H1 (cell line): ENCODE measurements at regions not wholly inside any gene's neighbourhood (a gene's known extent, or its start where the extent isn't known, plus 50 kb on each side); places are given as distances from the start of the nearest gene placed in this dataset.

Experiments used
- CTCF ChIA-PET: fragments of 300-600 bp; sonication (Branson Sonifier 250); formaldehyde crosslinking; loops from one replicate; lab custom pipeline; 2021; ENCODE audit not compliant: partially characterized antibody; lab: Charles Lee
- POLR2A ChIA-PET: fragments of 300-600 bp; sonication (Branson Sonifier 250); formaldehyde crosslinking; loops from one replicate; lab custom pipeline; 2021; ENCODE audit warnings: inconsistent platforms; ENCODE audit not compliant: partially characterized antibody; lab: Charles Lee
- DNase-seq, 2 experiments: peaks; one replicate each; pipeline versions ENCODE4 v3.0.0 to v3.0.0-alpha.2; 2010 to 2022; ENCODE audit warnings: low spot score in 2 of 2, low read depth in 1 of 2, mixed read lengths in 1 of 2
- FAIRE-seq: peaks from 2 replicates; lab custom pipeline; 2011; peaks lifted over from hg19 to GRCh38; lab: Jason Lieb, UNC
- H2AFZ ChIP-seq: 2 replicates; pipeline ENCODE4 v1.8.1; 2012; ENCODE audit warnings: low read length, inconsistent platforms
- H2AK5ac ChIP-seq: 2 replicates; pipeline ENCODE4 v1.6.1; 2013; ENCODE audit warnings: low read depth, low read length
- H2BK120ac ChIP-seq: replicated peaks from 2 replicates; pipeline ENCODE3; 2013; ENCODE audit warnings: low read depth, low read length, inconsistent platforms
- H2BK12ac ChIP-seq: 2 replicates; pipeline ENCODE4 v1.6.1; 2013; ENCODE audit warnings: low read depth, low read length
- H2BK15ac ChIP-seq: 2 replicates; pipeline ENCODE4 v1.6.1; 2013; ENCODE audit warnings: low read length
- H2BK20ac ChIP-seq: 2 replicates; pipeline ENCODE4 v1.6.1; 2013; ENCODE audit warnings: low read length
- H2BK5ac ChIP-seq: 2 replicates; pipeline ENCODE4 v1.6.1; 2013; ENCODE audit warnings: low read depth, low read length
- H3K14ac ChIP-seq: 2 replicates; pipeline ENCODE4 v1.6.1; 2013; ENCODE audit warnings: inconsistent platforms; ENCODE audit not compliant: insufficient read length
- H3K18ac ChIP-seq: 2 replicates; pipeline ENCODE4 v1.6.1; 2013; ENCODE audit warnings: low read length; ENCODE audit errors: extremely low read depth
- H3K23ac ChIP-seq: 2 replicates; pipeline ENCODE4 v1.6.1; 2013; ENCODE audit warnings: inconsistent platforms; ENCODE audit not compliant: insufficient read length
- H3K23me2 ChIP-seq: 2 replicates; pipeline ENCODE4 v1.6.1; 2013; ENCODE audit warnings: low read depth, low read length
- H3K27ac ChIP-seq: 2 replicates; pipeline ENCODE4 v1.6.1; 2011; ENCODE audit warnings: low read depth, low read length, inconsistent platforms
- H3K27me3 ChIP-seq, 4 experiments: replicated peaks in 1 of 4; 1 replicate in 1 of 4; 2 replicates in 3 of 4; pipeline versions ENCODE4 v1.6.1 to v1.8.1; 2011 to 2013; ENCODE audit warnings: low read length in 3 of 4, mild to moderate bottlenecking in 3 of 4, inconsistent platforms in 2 of 4, mixed read lengths in 2 of 4, moderate library complexity in 1 of 4; ENCODE audit not compliant: control insufficient read depth in 3 of 4, insufficient read depth in 3 of 4; ENCODE audit errors: extremely low read depth in 1 of 4
- H3K36me3 ChIP-seq, 4 experiments: 2 replicates each; pipeline versions ENCODE4 v1.6.1 to v1.8.1; 2011 to 2013; ENCODE audit warnings: mild to moderate bottlenecking in 4 of 4, low read length in 3 of 4, moderate library complexity in 2 of 4, control low read depth in 1 of 4, inconsistent platforms in 1 of 4; ENCODE audit not compliant: insufficient read depth in 4 of 4, control insufficient read depth in 2 of 4
- H3K4ac ChIP-seq: replicated peaks from 2 replicates; pipeline ENCODE3; 2013; ENCODE audit warnings: low read length, low read depth, mixed read lengths, inconsistent platforms; ENCODE audit not compliant: insufficient read length
- H3K4me1 ChIP-seq, 4 experiments: replicated peaks in 1 of 4; 1 replicate in 1 of 4; 2 replicates in 3 of 4; pipeline versions ENCODE4 v1.6.1 to v1.8.1; 2011 to 2013; ENCODE audit warnings: low read length in 3 of 4, inconsistent platforms in 2 of 4, mixed read lengths in 1 of 4; ENCODE audit not compliant: insufficient read depth in 4 of 4, control insufficient read depth in 3 of 4
- H3K4me2 ChIP-seq, 2 experiments: 2 replicates each; pipeline versions ENCODE4 v1.6.1 to v1.8.1; 2011 to 2013; ENCODE audit warnings: low read depth in 2 of 2, low read length in 2 of 2, control low read depth in 1 of 2, inconsistent platforms in 1 of 2, mild to moderate bottlenecking in 1 of 2; ENCODE audit not compliant: insufficient read depth in 1 of 2
- H3K4me3 ChIP-seq, 4 experiments: fragments of 200-600, 300-600 bp in 1 of 4; sonication (generic), shearing (Covaris generic), sonication (Bioruptor Twin) in 1 of 4; 2 replicates each; pipeline versions ENCODE4 v1.5.1 to v1.8.1; 2011 to 2016; ENCODE audit warnings: low read length in 4 of 4, low read depth in 3 of 4, control low read depth in 2 of 4, inconsistent platforms in 2 of 4, mild to moderate bottlenecking in 2 of 4, mixed read lengths in 1 of 4, moderate library complexity in 1 of 4; ENCODE audit not compliant: insufficient read depth in 2 of 4; ENCODE audit errors: extremely low read depth in 1 of 4
- H3K56ac ChIP-seq: replicated peaks from 2 replicates; pipeline ENCODE3; 2013; ENCODE audit warnings: low read depth, mild to moderate bottlenecking, mixed read lengths, low read length, inconsistent platforms; ENCODE audit not compliant: insufficient read length
- H3K79me1 ChIP-seq: 2 replicates; pipeline ENCODE4 v1.6.1; 2013; ENCODE audit warnings: low read depth, low read length, control low read depth
- H3K79me2 ChIP-seq, 2 experiments: 2 replicates each; pipeline versions ENCODE4 v1.6.1 to v1.8.1; 2012 to 2013; ENCODE audit warnings: low read length in 2 of 2, mild to moderate bottlenecking in 2 of 2, inconsistent platforms in 1 of 2; ENCODE audit not compliant: insufficient read depth in 2 of 2, control insufficient read depth in 1 of 2
- H3K9ac ChIP-seq, 4 experiments: replicated peaks in 1 of 4; 1 replicate in 1 of 4; 2 replicates in 3 of 4; pipeline versions ENCODE4 v1.6.1 to v1.8.1; 2011 to 2013; ENCODE audit warnings: low read depth in 3 of 4, low read length in 3 of 4, control low read depth in 2 of 4, mild to moderate bottlenecking in 2 of 4, moderate library complexity in 2 of 4, inconsistent platforms in 1 of 4; ENCODE audit errors: extremely low read depth in 1 of 4
- H3K9me3 ChIP-seq, 2 experiments: 2 replicates each; pipeline versions ENCODE4 v1.6.1 to v1.8.1; 2012 to 2013; ENCODE audit warnings: mild to moderate bottlenecking in 2 of 2, moderate library complexity in 2 of 2, control low read depth in 1 of 2, inconsistent platforms in 1 of 2, low read depth in 1 of 2, low read length in 1 of 2, mixed read lengths in 1 of 2; ENCODE audit not compliant: insufficient read depth in 2 of 2
- H4K20me1 ChIP-seq, 2 experiments: replicated peaks in 1 of 2; 2 replicates each; pipeline versions ENCODE3 to v1.8.1; 2011 to 2013; ENCODE audit warnings: inconsistent platforms in 2 of 2, low read length in 2 of 2, mild to moderate bottlenecking in 1 of 2; ENCODE audit not compliant: insufficient read depth in 2 of 2, control insufficient read depth in 1 of 2
- H4K5ac ChIP-seq: 2 replicates; pipeline ENCODE4 v1.6.1; 2013; ENCODE audit warnings: low read length, low read depth, mixed read lengths, inconsistent platforms; ENCODE audit not compliant: insufficient read length
- H4K8ac ChIP-seq: 2 replicates; pipeline ENCODE4 v1.8.0; 2013; ENCODE audit warnings: mild to moderate bottlenecking, moderate library complexity, low read length, inconsistent platforms; ENCODE audit not compliant: insufficient read depth; ENCODE audit errors: extremely low read depth
- H4K91ac ChIP-seq: replicated peaks from 2 replicates; pipeline ENCODE3; 2013; ENCODE audit warnings: low read length, mixed read lengths, inconsistent platforms; ENCODE audit not compliant: insufficient read length
- EGR1 ChIP-seq: IDR thresholded peaks from 2 replicates; pipeline ENCODE4 v1.6.1; 2011; ENCODE audit warnings: low read depth, low read length, borderline replicate concordance
- RFX5 ChIP-seq: IDR thresholded peaks from 2 replicates; pipeline ENCODE4 v1.6.1; 2011; ENCODE audit warnings: low read depth, low read length, improper control_type of control experiment, borderline replicate concordance
- SIN3A ChIP-seq, 2 experiments: IDR thresholded peaks in 1 of 2; conservative IDR thresholded peaks in 1 of 2; 2 replicates each; pipeline ENCODE4 v1.6.1; 2011 to 2012; ENCODE audit warnings: low read length in 2 of 2, improper control_type of control experiment in 1 of 2, low read depth in 1 of 2, mild to moderate bottlenecking in 1 of 2
- SP2 ChIP-seq: IDR thresholded peaks from 2 replicates; pipeline ENCODE4 v1.6.1; 2012; ENCODE audit warnings: mild to moderate bottlenecking, low read length, inconsistent platforms
- SP4 ChIP-seq: IDR thresholded peaks from 2 replicates; pipeline ENCODE4 v1.6.1; 2012; ENCODE audit warnings: low read length, inconsistent platforms
- ZNF274 ChIP-seq: IDR thresholded peaks from 2 replicates; pipeline ENCODE4 v1.7.0; 2012; ENCODE audit warnings: low read length, borderline replicate concordance; ENCODE audit errors: extremely low read depth
- WGBS, 2 experiments: shearing (Covaris generic) in 1 of 2; methylation state at CpG; one replicate each; pipeline versions ENCODE4 v1.1.6 to v1.1.7; 2013 to 2015; ENCODE audit warnings: low lambda C conversion rate in 2 of 2, mixed read lengths in 2 of 2, inconsistent platforms in 1 of 2, low coverage in 1 of 2, missing lambda C conversion rate in 1 of 2; ENCODE audit not compliant: insufficient replicate concordance in 2 of 2, insufficient coverage in 1 of 2, insufficient read length in 1 of 2; ENCODE audit errors: extremely low coverage in 1 of 2, missing lambda C conversion rate in 1 of 2; 5-methylcytosine and 5-hydroxymethylcytosine counted together
- TF ChIP-seq, protein P1 (sequence below): IDR thresholded peaks from 2 replicates; pipeline ENCODE4 v1.6.1; 2012; ENCODE audit warnings: inconsistent platforms

DNA sequence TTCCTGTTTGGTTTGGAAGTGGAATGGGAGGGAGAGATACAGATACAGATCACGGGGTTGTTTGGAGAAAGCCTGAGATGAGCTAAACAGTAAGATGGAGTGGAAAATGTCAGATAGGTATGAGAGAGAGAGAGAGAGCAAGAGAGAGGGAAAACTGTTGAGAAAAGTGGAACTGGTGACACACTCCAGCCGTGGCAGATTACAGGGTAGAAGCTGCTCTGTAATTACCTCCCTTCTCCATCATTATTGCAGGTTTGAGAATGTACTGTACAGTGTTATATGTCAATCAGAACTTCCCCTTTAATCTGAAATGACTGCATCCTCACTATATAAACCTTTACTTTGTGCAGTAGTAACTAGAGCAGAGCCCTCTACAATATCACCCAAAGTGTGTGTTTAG lies 74.5 kb upstream of the WWC1 start:
- Histone ChIP-seq H2BK12ac (0 out of 2 replicates have a peak overlapping the region, but pooled peaks have one; percentile 41), H3K27me3 (no peaks in the 10 kb centered on the region), H3K18ac (no peak overlapping the region), H3K9ac (no peak overlapping the region), H3K4ac (no peak overlapping the region), H4K5ac (no peak overlapping the region), H3K23ac (no peak overlapping the region), H4K8ac (no peak overlapping the region), H3K27ac (no peak overlapping the region), H3K4me3 (no peak overlapping the region), H2BK20ac (no peak overlapping the region), H4K20me1 (no peaks in the 10 kb centered on the region), H3K79me2 (no peaks in the 10 kb centered on the region), H2BK120ac (no peak overlapping the region), H3K79me1 (no peaks in the 10 kb centered on the region), H3K36me3 (no peaks in the 10 kb centered on the region), H3K56ac (no peak overlapping the region), H3K4me1 (peaks cover 5 to 17% (median 13%) of the 10 kb centered on the region in 4 experiments; a peak in 6 of 7 replicates), H3K9me3 (no peaks in the 10 kb centered on the region), H2AFZ (no peak overlapping the region), H2BK5ac (no peak overlapping the region), H4K91ac (no peak overlapping the region), H3K14ac (no peak overlapping the region), H3K4me2 (no peak overlapping the region), H3K23me2 (no peaks in the 10 kb centered on the region), H2BK15ac (no peak overlapping the region), H2AK5ac (no peak overlapping the region)
- CTCF ChIA-PET = interaction anchor here (0.7 to 13.7 kb wide), 12 partner anchors 11 to 188 kb away, joined by 3 to 192 read pairs (median 4); no protein-coding TSS in a partner anchor
- 89% methylated on average over 2 of the region's 2 CpGs; no CpG with 5 or more reads in 1 of the 2 experiments for WGBS, 2 experiments
- no peak for DNase-seq
- no peak for FAIRE-seq
- POLR2A ChIA-PET = no interaction called here
- TF ChIP-seq ZNF274 (no peak), SP4 (no peak), EGR1 (no peak), RFX5 (no peak), SP2 (no peak), SIN3A (conservative IDR thresholded peaks at IDR 0.05 in 1 of 2, IDR thresholded peaks at IDR 0.05 in 1 of 2; ENCODE audit: low read depth in 1 of 2, low read length in 2 of 2) (no peak)
- TF ChIP-seq, protein P1, sequence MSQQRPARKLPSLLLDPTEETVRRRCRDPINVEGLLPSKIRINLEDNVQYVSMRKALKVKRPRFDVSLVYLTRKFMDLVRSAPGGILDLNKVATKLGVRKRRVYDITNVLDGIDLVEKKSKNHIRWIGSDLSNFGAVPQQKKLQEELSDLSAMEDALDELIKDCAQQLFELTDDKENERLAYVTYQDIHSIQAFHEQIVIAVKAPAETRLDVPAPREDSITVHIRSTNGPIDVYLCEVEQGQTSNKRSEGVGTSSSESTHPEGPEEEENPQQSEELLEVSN = no peak
